KMS-11 (cell line): ENCODE measurements at regions not wholly inside any gene's neighbourhood (a gene's known extent, or its start where the extent isn't known, plus 50 kb on each side); places are given as distances from the start of the nearest gene placed in this dataset.

Experiments used
- H2AFZ ChIP-seq: fragments of 200-600 bp; sonication (generic); 2 replicates; pipeline ENCODE4 v1.6.1; 2016; ENCODE audit warnings: antibody characterized with exemption, mixed run types, low read depth
- H3K27ac ChIP-seq: fragments of 200-600 bp; sonication (generic); 2 replicates; pipeline ENCODE4 v1.6.1; 2016; ENCODE audit warnings: mild to moderate bottlenecking, mixed run types
- H3K27me3 ChIP-seq: fragments of 200-600 bp; sonication (generic); 2 replicates; pipeline ENCODE4 v1.6.1; 2017; ENCODE audit warnings: mild to moderate bottlenecking, low read depth, mixed run types, moderate library complexity; ENCODE audit not compliant: insufficient read depth
- H3K36me3 ChIP-seq: fragments of 200-600 bp; sonication (generic); 2 replicates; pipeline ENCODE4 v1.6.1; 2017; ENCODE audit warnings: mild to moderate bottlenecking, mixed run types; ENCODE audit not compliant: insufficient read depth
- H3K4me1 ChIP-seq: fragments of 200-600 bp; sonication (generic); 2 replicates; pipeline ENCODE4 v1.6.1; 2016; ENCODE audit warnings: mild to moderate bottlenecking, low read depth, mixed run types; ENCODE audit not compliant: poor library complexity, severe bottlenecking
- H3K4me2 ChIP-seq: fragments of 200-600 bp; sonication (generic); 2 replicates; pipeline ENCODE4 v1.7.0; 2016; ENCODE audit warnings: mild to moderate bottlenecking, mixed run types
- H3K4me3 ChIP-seq: fragments of 200-600 bp; sonication (generic); IDR thresholded peaks from 2 replicates; pipeline ENCODE4 v1.6.1; 2017; ENCODE audit warnings: low read depth, low read length, mixed read lengths; ENCODE audit not compliant: insufficient read depth
- H3K79me2 ChIP-seq: fragments of 200-600 bp; sonication (generic); 2 replicates; pipeline ENCODE4 v1.6.1; 2016; ENCODE audit warnings: low read depth, mixed run types; ENCODE audit not compliant: insufficient read depth
- H3K9ac ChIP-seq: fragments of 200-600 bp; sonication (generic); 2 replicates; pipeline ENCODE4 v1.6.1; 2016; ENCODE audit warnings: mild to moderate bottlenecking, mixed run types
- H4K20me1 ChIP-seq: fragments of 200-600 bp; sonication (generic); 2 replicates; pipeline ENCODE4 v1.6.1; 2016; ENCODE audit warnings: mild to moderate bottlenecking, mixed run types; ENCODE audit not compliant: insufficient read depth
- CTCF ChIP-seq: fragments of 200-600 bp; sonication (generic); conservative IDR thresholded peaks from 2 replicates; pipeline ENCODE4 v1.6.1; 2017; ENCODE audit warnings: low read depth, mild to moderate bottlenecking, antibody characterized with exemption, low read length, moderate library complexity, mixed read lengths

GRCh38 chr5:107072967-107073366 is 597.8 kb downstream of the EFNA5 start:
- Histone ChIP-seq H3K36me3 (no peaks in the 10 kb centered on the region), H3K4me1 (no peaks in the 10 kb centered on the region), H3K4me2 (no peak overlapping the region), H3K27ac (no peak overlapping the region), H4K20me1 (no peaks in the 10 kb centered on the region), H2AFZ (no peak overlapping the region), H3K79me2 (no peaks in the 10 kb centered on the region), H3K27me3 (no peaks in the 10 kb centered on the region), H3K4me3 (no peak overlapping the region), H3K9ac (no peak overlapping the region)
- TF ChIP-seq CTCF, result no peak

- no peaks in the 10 kb centered on the region for H3K4me1 ChIP-seq
- H3K4me3 ChIP-seq, result no peak overlapping the region
- H3K9ac ChIP-seq, result no peak overlapping the region
- H3K36me3 ChIP-seq, result no peaks in the 10 kb centered on the region
- no peaks in the 10 kb centered on the region for H4K20me1 ChIP-seq
- H3K27me3 ChIP-seq, result no peaks in the 10 kb centered on the region
- H3K79me2 ChIP-seq, result no peaks in the 10 kb centered on the region
- H3K4me2 ChIP-seq, result no peak overlapping the region
- TF ChIP-seq CTCF, result no peak
- no peak overlapping the region for H3K27ac ChIP-seq
- H2AFZ ChIP-seq, result no peak overlapping the region
Observed at GRCh38 chr5:107072440-107072839, 598.3 kb downstream of the EFNA5 start.

GRCh38 chr5:107068782-107069181 is 602.0 kb downstream of the EFNA5 start:
- Histone ChIP-seq H3K27me3 (no peaks in the 10 kb centered on the region), H2AFZ (no peak overlapping the region), H3K4me1 (no peaks in the 10 kb centered on the region), H4K20me1 (no peaks in the 10 kb centered on the region), H3K27ac (no peak overlapping the region), H3K9ac (no peak overlapping the region), H3K4me3 (no peak overlapping the region), H3K79me2 (no peaks in the 10 kb centered on the region), H3K36me3 (no peaks in the 10 kb centered on the region), H3K4me2 (no peak overlapping the region)
- TF ChIP-seq CTCF, result no peak

GRCh38 chr5:107067395-107067794 is 603.3 kb downstream of the EFNA5 start:
- no peak overlapping the region for H3K4me2 ChIP-seq
- H3K4me1 ChIP-seq, result no peaks in the 10 kb centered on the region
- H4K20me1 ChIP-seq, result no peaks in the 10 kb centered on the region
- no peaks in the 10 kb centered on the region for H3K79me2 ChIP-seq
- H3K27me3 ChIP-seq, result no peaks in the 10 kb centered on the region
- H3K27ac ChIP-seq, result no peak overlapping the region
- H3K4me3 ChIP-seq, result no peak overlapping the region
- no peaks in the 10 kb centered on the region for H3K36me3 ChIP-seq
- H2AFZ ChIP-seq, result no peak overlapping the region
- no peak overlapping the region for H3K9ac ChIP-seq
- TF ChIP-seq CTCF, result no peak

- no peaks in the 10 kb centered on the region for H3K4me1 ChIP-seq
- no peaks in the 10 kb centered on the region for H3K79me2 ChIP-seq
- H3K27ac ChIP-seq, result no peak overlapping the region
- no peaks in the 10 kb centered on the region for H4K20me1 ChIP-seq
- no peak overlapping the region for H3K4me2 ChIP-seq
- no peak overlapping the region for H3K9ac ChIP-seq
- no peak for TF ChIP-seq CTCF
- H3K27me3 ChIP-seq, result no peaks in the 10 kb centered on the region
- H3K4me3 ChIP-seq, result no peak overlapping the region
- no peak overlapping the region for H2AFZ ChIP-seq
- H3K36me3 ChIP-seq, result no peaks in the 10 kb centered on the region
Observed at GRCh38 chr5:107063511-107063910, 607.2 kb downstream of the EFNA5 start.
